ENCODE measurements at regions not wholly inside any gene's neighbourhood (a gene's known extent, or its start where the extent isn't known, plus 50 kb on each side); places are given as distances from the start of the nearest gene placed in this dataset.

DNA sequence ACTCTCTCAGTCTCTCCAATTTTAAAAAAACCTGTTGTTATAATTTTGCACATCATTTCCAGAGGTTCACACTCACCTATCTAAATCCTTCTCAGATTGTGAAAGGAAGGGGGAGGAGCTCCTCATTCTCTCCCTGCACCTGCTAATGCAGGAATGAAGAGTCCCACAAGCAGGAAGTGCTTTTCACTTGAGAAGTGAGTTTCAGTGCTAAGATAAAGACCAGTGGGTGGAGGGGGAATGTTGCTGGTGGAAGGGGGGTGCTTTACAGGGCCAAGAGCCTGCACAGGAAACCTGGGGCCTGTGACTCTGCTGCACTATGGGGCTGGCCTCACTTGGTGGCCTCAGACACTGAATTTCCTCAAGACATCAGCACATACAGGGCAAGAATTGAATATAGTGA, 176.4 kb downstream of the PTPN20 start:
- TF ChIP-seq POLR2A (IDR thresholded peaks at IDR 0.05) (no peak), POLR2AphosphoS5 (IDR thresholded peaks at IDR 0.05) (no peak)
- TF ChIP-seq, protein P1, sequence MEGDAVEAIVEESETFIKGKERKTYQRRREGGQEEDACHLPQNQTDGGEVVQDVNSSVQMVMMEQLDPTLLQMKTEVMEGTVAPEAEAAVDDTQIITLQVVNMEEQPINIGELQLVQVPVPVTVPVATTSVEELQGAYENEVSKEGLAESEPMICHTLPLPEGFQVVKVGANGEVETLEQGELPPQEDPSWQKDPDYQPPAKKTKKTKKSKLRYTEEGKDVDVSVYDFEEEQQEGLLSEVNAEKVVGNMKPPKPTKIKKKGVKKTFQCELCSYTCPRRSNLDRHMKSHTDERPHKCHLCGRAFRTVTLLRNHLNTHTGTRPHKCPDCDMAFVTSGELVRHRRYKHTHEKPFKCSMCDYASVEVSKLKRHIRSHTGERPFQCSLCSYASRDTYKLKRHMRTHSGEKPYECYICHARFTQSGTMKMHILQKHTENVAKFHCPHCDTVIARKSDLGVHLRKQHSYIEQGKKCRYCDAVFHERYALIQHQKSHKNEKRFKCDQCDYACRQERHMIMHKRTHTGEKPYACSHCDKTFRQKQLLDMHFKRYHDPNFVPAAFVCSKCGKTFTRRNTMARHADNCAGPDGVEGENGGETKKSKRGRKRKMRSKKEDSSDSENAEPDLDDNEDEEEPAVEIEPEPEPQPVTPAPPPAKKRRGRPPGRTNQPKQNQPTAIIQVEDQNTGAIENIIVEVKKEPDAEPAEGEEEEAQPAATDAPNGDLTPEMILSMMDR (IDR thresholded peaks at IDR 0.05) = no peak
